Stimulated activated naive CD8-positive, alpha-beta T cell treated with anti-CD3 and anti-CD28 coated beads, Interleukin-15, Interleukin-2, amounts not matched to agents 100 U/mL and 50 U/mL, for 24 hours (primary cell): ENCODE measurements at regions not wholly inside any gene's neighbourhood (a gene's known extent, or its start where the extent isn't known, plus 50 kb on each side); places are given as distances from the start of the nearest gene placed in this dataset.
A peak's percentile ranks its signal among the peaks of the same experiment; 100 is the strongest.

ENCODE experiments used
- ATAC-seq: fragments of 150-1000 bp; cut with Tn5 transposase; one replicate; pipeline ENCODE4 v1.10.0; 2021
- DNase-seq: peaks from one replicate; pipeline ENCODE4 v3.0.0; 2021

DNA sequence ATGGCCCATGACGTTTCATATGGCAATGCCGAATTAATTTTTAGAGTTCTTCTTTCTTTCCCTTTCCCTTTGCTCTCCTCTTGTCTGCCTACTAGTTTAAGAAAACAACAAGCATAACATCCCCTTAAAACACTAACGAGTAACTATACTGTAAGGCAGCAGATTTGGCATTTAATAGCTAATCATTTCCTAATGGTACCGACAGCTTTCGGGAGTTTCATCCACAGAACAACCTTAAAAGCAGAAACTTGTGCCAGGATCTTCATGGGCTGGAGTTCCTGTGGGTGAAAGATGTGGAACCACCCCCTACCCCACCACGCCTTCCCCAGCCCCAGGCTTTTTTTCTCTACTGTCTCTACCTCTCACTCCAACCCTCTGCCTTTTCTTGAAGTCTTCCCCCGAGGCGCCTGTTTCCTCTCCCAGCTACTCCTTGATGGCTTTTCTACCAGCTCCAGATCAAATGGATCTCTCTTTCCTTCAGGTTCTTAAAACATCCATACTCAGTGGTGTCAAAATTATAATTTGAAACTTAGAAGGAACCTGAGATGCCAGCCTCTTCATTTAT lies 319.5 kb downstream of the PIK3R1 start:
- DNase-seq (no peak), ATAC-seq (no peak)

DNA sequence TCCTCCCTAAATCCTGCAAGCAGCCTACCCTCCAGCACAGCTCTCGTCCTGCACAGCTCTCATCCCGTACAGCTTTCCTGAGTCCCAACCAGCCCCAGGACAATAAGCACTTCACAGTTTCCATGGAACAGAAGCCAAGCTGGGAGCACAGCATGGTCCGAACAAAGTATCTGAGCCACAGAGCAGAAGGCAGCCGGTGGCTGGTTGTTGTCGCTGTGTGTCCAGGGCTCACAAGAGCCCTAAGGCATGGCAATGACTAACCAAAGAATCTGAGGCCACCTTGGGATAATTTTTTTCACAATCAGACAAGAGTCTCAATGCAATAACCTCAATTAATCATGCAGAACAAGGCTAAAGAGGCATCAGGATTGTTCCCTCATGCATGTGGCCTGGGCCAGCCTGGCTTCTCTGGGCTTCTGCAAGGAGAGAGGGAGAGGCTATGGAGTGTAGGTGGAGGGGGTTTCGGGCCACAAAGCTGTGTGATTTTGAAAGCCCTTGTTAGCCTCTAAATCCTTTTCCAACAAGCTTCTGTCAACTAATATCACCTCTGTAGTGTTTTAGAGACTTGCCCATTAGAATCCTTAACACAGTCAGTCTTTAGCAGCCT lies 323.4 kb downstream of the PIK3R1 start:
- DNase-seq (no peak), ATAC-seq (no peak)

DNA sequence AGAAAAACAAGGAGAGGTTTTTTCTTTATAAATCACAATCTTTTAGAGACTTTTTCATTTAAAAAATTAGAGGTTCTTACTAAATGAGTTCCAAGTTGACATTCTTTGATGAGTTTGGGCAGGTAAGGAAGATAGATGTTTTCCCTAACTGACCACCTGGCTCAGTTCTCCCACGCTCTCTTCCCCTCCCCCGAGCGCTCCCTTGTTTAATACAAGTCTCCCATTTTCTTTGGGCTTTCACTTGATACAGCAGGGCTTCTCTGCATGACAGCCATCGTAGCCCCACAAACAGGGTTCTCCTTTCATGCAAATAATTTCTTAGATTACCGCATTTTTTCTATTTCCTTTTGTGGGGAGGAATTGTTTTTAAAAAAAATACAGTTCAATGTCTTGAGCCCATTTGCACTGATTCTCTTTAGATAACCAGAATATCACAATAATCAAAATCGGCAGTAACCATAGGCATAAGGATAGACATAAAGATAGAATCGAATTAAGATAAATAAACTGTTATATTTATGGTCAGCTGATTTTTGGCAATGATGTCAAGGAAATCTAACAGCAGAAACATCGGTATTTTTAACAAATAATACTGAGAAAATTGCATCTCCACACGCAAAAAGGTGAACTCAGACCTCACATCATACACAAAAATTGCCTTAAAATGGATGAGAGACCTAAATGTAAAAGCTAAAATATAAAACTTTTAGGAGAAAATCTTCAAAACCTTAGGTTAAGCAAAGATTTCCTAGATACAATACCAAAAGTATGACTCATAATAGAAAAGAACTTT lies 325.4 kb downstream of the PIK3R1 start:
- no peak for DNase-seq
- ATAC-seq: no peak

DNA sequence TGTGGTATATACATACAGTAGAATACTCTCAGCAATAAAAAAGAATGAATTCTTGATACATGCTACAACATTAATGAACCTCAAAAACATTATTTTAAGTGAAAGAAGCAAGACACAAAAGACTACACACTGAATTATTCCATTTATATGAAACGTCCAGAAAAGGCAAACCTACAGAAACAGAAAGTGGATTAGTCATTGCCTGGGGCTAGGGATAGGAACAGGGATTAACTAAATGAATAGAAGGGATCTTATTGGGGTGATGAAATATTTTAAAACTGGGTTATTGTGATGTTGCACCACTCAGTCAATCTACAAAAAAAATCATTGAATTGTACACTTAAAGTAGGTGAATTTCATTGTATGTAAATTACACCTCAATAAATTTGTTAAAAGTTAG lies 326.7 kb downstream of the PIK3R1 start:
- no peak for ATAC-seq

DNA sequence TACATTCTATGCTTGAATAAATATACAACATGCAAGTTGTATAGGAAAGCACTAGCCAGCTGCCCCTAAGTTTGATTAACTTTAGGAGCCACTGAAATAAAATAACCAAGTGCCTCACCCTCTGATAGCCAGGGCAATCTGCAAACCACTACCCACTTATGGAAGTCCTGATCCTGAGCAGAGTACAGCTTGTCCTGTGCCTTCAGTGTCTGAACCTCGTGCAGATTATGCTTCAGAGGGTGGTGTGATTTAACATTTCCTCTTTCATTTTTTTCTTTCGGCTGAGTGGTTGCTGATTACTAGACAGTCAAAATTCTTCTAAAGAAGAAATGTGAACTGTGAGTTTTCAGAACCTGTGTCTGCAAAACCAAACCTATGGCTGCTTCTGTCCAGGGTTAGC lies 327.7 kb downstream of the PIK3R1 start:
- no peak for ATAC-seq

More for the DNA sequence above, 326.7 kb downstream of the PIK3R1 start:
- DNase-seq: no peak

DNA sequence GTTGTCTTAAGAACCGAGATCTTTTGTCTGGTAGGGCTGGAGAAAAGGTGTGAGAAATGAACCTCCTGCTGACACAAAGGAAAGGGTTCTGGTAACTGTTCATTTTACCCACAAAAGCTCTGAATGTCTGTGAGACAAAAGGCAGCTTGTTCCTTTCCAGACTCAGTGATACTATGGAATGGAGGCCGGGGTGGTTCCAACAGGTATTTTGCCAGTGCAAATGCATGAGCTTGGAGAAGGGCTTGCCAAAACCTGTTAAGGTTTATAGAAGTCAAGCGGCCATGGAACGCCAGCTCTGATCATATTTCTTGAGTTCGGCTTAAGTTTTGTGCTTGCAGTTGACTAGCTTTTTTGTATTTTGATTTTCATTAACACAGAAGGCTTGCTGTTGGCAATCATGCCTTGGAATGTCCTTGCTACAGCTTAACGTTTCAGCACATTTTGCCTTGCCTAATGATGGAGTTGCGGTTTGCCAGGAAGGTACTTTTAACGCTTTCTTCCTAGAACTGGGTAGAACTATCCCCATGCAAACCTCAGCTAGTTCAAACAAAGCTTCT lies 328.6 kb downstream of the PIK3R1 start:
- ATAC-seq (no peak), DNase-seq (no peak)

More for the DNA sequence above, 327.7 kb downstream of the PIK3R1 start:
- DNase-seq: no peak

DNA sequence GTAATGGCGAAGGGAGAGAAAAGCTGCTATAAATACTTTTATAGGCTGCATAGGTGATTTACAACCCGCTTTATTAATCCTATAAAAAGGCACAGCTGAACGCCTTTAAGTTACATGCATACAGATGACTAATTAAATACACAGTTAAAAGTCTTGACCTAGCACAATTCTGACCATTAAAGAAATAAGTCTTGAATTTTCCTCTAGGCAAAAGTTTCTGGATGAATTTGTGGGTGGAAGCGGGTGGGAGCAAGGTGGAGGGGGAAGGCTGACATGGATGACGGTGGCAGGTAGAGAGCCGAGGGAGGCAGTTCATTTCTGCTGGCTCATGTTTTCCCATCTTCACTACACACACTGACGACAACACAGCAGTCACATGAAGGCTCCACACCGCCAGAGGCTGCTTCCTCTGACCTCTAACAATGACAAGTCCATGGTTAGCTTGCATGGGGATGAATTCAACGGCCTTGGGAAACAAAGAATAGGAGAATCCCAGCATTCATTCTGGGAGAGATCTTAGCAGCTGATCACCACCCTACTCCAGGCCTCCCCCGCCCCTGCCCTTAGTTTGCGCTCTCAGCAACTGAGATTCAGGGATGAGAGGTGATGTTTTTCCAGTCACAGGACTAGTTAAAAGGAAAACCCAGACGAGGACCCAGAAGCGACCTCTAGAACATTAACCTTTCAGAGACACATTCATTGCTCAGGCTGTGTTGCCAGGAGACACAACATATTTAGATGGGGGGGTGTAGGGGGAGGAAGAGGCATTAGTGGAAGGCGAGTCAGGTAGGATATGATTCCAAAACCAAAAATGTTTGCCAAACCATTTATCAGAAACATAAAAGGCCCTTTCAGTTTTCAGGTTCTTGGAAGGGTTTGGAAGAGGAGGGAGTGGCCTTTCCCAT lies 329.3 kb downstream of the PIK3R1 start:
- no peak for DNase-seq
- ATAC-seq: no peak

DNA sequence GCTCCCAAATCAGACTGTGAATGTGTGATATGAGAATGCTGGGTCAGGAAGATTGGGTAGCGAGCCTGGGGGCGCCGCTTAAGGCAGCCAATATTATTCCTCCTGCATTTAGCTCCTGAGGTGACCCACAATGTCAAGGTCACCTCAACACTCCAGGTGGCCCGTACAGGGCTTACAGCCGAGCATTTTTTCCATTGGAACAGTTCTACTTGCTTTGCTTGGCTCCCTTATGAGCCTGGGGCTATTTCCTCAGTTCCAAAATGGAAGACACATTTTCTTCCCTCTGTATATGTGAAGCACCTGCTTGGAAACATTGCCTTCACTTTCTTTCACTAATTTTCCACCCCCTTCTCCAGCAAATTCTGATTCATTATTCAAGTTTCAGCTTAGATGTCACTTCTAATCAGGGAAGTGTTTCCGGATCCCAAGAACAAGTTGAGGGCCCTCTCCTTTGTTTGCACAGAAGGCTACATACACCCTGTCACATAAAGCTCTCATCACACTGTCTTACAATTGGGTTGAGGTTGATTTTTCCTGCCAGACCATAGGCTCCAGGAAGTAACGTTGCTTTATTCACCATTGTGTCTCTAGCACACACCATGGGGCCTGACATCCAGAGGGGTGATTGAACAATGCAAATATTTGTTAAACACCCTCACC lies 330.2 kb downstream of the PIK3R1 start:
- no peak for DNase-seq
- no peak for ATAC-seq

DNA sequence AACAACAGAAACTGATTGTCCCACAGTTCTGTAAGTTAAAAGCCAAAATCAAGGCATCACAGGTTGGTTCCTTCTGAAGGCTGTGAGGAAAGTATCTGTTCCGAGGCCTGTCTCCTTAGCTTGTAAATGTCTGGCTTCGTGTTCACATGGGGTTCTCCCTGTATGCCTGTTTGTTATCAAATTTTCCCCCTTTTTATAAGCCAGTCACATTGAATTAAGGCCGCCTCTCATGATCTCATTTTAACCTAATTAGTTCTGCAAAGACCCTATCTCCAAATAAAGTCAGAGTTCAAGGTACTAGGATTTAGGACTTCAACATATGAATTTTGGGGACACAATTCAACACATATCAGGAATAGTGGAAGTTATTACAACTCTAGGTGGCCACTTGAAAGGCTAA lies 331.5 kb downstream of the PIK3R1 start:
- ATAC-seq (no peak), DNase-seq (no peak)

DNA sequence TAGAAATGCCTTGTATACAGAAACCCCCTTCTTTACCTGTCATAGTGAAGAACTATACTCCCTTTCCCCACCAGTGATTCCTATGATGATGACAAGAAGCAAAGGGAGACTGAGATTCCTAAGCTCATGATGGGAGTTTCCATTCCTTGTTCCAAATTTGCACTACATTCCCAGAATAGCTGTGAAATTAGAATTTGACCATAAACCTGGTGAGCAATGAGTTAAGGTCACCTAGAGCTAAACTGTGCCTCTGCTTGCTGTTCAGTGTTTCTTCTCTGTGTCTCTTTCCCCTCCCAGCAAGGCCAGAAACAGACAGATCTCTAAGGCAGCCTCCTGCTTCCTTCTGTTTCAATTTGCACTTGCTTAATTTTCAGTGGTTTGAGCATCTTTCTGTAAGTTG lies 332.1 kb downstream of the PIK3R1 start:
- ATAC-seq (no peak), DNase-seq (no peak)

DNA sequence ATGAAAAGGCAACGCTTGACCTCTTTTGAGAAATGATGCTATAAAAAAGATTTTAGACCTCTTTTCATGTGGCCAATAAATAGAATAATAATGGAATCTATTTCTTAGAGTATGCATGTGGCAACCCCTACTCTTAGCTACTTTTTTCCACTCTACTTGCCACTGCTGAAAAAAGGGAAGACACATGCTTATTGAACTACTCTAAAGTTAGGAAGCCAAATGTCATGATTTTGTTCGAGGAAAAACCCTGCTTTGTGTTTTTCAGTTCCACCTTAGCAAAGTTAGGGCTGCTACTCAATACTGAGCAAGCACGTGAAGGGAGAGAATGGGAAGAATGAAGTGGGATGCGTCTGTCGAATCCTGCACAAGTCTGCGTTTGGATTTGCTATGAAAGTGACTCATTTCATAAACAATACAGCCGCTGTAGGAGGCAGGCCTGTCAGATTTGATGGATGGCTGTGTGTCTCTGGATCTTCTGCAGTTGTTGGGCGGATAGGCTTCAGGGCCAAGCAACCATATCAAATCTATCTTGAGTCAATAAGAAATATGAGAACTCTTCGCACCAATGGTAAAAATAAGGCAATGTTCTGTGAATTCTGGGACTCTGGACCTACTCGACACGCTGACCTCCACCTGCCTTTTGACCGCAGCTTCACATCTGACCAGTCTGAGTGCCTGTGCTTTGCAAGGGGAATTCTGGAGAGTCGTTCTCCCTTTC lies 333.6 kb downstream of the PIK3R1 start:
- no peak for ATAC-seq
- DNase-seq: no peak

DNA sequence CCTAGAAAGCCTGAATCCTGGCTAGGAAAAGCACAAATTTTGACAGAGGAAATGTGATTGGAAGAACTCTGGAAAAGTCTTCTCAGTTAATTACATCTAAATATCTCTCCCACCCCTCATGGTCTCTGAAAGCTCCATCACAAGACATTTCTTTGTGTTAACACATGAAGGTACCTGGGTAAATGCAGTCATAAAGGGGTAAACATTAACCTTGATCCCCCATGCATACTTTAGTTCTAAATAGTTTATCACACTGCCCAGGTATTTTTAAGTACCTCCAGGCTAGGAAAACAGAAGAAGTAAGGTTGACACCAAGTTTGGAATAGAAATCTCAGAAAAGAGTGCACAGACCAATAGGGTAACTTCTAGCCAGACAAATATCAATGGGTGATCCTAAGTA lies 334.5 kb downstream of the PIK3R1 start:
- no peak for DNase-seq
- no peak for ATAC-seq

DNA sequence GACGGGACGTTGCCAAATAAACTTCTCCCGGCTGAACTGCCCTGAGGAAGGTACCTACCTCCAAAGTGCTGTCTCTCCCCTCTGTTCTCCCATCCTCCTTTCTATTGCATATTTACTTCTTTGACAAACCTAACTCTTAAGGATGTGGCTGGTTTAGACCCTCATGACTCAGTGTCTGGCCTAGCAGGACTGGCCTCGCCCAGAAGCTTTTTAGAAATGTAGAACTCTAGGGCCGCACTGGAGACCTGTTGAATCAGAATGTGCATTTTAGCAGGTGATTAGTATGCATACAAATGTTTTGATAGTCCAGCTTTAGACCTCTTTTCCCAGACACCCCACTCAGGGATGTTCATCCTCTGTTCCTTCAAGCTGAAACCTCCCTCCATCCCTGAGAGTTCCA lies 335.9 kb downstream of the PIK3R1 start:
- DNase-seq: no peak

DNA sequence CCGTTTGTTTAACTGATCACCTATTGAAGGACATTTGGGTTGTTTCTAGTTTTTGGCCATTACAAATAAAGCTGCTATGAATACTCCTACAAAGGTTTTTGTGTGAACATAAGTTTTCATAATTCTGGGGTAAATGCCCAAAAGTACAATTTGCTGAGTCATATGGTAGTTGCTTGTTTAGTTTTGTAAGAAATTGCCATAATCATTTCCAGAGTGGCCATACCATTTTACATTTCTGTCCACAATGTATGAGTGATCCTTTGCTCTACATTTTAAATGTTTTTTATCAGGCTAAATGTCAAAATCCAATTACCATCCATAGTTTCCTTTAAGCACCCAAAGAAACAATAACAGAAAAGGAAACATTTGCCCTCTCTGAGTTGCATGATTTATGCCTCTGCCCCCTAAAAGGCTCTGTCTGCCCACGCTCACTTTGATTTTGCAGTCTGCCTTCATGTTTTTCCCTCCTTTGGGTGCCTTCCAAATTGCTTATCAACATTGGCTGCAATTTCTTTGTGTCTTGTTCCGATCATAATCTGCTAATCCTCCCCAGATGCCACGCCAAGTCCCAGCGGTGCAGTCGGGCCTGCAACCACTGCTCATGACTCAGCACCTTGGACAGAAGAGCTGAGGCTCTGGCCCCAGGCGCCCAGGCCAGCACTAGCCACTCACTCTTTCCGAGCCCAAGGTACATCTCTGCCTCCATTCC lies 339.2 kb downstream of the PIK3R1 start:
- DNase-seq: no peak
- no peak for ATAC-seq

More for the DNA sequence above, 335.9 kb downstream of the PIK3R1 start:
- ATAC-seq: no peak

DNA sequence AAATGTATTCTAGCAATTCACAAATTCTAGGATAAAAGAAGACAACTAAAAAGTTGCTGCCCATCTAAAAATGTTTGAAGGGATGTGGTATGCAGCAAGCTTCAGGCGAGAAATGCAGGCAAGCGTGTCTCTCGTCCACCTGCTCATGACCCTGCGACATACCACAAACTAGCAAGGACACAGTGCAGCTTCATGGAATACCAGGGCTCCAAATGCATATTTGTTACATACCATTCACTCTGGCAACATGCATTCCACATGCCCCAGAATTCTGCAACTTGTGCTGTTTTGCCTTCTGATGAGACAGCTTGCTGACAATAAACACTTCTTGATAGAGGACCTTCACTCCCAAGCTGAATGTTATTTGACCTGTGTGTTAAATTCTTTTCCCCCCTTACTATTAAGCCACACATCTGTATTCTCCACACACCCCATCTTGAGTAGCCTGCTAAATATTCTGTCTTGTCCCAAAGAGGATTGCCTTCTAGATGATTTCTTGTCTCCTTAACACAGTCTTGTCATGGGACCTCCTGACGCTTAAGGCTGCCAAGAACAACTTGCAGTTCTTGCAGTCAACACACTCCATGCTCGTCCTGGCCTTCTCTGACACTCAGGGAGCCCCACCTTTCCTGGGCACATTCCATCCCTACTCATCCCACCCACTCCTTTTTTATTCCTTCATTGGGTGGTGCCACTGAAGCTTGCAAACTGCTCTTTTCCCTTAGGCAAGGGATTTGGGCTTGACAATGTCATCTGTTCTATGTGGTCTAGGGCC lies 340.5 kb downstream of the PIK3R1 start:
- ATAC-seq: no peak
- no peak for DNase-seq

DNA sequence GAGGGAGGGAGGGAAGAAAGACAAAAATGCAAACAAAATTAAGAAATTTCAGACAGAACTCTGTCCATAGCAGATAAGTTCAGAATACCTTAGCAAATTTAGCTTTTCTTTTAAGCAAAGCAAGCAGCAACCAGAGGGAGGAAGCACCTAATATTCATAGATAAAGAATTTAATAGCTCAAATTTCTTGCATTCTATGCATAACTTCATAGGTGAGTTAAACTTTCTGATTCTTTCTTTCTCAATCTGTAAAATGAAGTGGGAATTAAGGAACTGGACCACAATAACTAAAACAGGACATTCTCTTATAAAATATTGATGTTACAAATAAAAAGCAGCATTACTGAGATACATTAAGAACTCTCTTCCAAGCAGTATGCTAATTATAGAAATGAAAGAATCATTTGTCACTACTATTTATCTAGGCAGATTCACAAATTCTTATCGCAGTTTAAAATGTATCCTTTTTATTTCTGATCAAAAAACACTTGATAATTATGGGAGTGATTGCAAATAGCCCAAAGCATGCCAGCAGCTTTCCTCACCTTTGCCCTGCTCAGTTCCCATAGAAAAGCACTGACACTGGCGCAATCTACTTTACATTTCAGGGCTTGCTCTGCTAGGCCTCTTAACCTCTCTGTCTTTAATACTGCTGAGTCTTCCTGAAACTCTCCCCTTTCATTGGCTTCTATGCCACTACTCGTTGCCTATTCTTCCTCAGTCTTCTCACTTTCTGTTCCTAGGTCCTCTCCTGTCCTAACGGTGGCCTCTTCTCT lies 341.8 kb downstream of the PIK3R1 start:
- ATAC-seq (no peak), DNase-seq (no peak)

DNA sequence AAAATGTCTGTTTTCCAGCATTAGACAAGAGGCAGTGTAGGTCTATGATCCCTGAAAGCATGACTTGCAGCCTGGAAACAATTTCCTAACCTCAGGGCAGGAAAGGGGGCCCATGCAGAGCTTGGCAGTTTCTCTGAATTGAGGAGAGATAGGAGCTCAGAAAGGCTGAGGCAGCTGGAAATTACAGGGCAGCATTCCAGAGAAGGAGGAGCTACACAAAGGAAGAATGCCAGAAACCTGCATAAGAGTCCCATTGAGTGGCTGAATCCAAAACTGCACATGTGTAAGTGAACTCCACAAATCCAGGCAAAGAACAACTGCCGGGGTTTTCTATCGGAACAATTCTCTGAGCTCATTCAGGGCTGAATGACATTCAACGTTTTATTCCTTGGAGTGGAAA lies 346.8 kb downstream of the PIK3R1 start:
- ATAC-seq (no peak), DNase-seq (no peak)

DNA sequence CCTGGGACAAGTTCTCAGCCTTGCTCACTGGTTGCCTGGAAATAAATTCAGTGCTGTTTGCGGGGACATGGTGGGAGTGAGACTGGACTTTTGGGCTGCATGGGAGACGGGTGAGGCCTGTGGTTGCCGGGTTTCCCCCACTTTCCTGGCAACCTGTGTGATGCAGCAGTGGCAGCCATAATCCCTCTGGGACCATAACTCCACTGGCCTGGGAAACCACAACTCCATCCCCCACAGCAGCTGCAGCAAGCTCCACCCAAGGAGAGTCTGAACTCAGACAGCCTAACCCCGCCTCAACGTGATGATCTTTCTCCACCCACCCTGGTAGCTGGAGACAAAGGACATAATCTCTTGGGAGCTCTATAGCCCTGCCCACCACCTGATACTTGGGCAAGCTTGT lies 349.9 kb downstream of the PIK3R1 start:
- DNase-seq (peak; percentile 6), ATAC-seq (peak; percentile 23)

DNA sequence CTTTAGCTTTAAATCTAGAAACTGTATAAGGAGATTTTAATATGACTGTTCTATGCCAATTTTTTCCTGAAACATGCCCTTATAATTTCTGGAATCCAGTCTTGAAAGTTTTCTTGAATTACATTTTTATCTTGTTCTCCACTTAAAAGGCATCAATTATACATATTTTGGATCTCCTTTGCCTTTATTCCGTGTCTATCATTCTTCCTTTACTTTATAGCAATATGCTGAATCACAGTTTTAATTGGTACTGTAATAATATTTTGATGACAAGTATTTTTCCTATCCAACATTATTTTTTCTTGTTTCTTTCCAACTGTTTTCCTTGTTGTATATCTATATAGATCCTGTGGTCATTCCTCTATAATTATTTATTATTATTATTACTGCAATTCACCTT lies 361.2 kb downstream of the PIK3R1 start:
- ATAC-seq (no peak), DNase-seq (no peak)
